H1 (cell line): ENCODE measurements at regions not wholly inside any gene's neighbourhood (a gene's known extent, or its start where the extent isn't known, plus 50 kb on each side); places are given as distances from the start of the nearest gene placed in this dataset.

Experiments used
- CTCF ChIA-PET: fragments of 300-600 bp; sonication (Branson Sonifier 250); formaldehyde crosslinking; loops from one replicate; lab custom pipeline; 2021; ENCODE audit not compliant: partially characterized antibody; lab: Charles Lee
- POLR2A ChIA-PET: fragments of 300-600 bp; sonication (Branson Sonifier 250); formaldehyde crosslinking; loops from one replicate; lab custom pipeline; 2021; ENCODE audit warnings: inconsistent platforms; ENCODE audit not compliant: partially characterized antibody; lab: Charles Lee
- DNase-seq, 2 experiments: peaks; one replicate each; pipeline versions ENCODE4 v3.0.0 to v3.0.0-alpha.2; 2010 to 2022; ENCODE audit warnings: low spot score in 2 of 2, low read depth in 1 of 2, mixed read lengths in 1 of 2
- FAIRE-seq: peaks from 2 replicates; lab custom pipeline; 2011; peaks lifted over from hg19 to GRCh38; lab: Jason Lieb, UNC
- H2AFZ ChIP-seq: 2 replicates; pipeline ENCODE4 v1.8.1; 2012; ENCODE audit warnings: low read length, inconsistent platforms
- H2AK5ac ChIP-seq: 2 replicates; pipeline ENCODE4 v1.6.1; 2013; ENCODE audit warnings: low read depth, low read length
- H2BK120ac ChIP-seq: replicated peaks from 2 replicates; pipeline ENCODE3; 2013; ENCODE audit warnings: low read depth, low read length, inconsistent platforms
- H2BK12ac ChIP-seq: 2 replicates; pipeline ENCODE4 v1.6.1; 2013; ENCODE audit warnings: low read depth, low read length
- H2BK15ac ChIP-seq: 2 replicates; pipeline ENCODE4 v1.6.1; 2013; ENCODE audit warnings: low read length
- H2BK20ac ChIP-seq: 2 replicates; pipeline ENCODE4 v1.6.1; 2013; ENCODE audit warnings: low read length
- H2BK5ac ChIP-seq: 2 replicates; pipeline ENCODE4 v1.6.1; 2013; ENCODE audit warnings: low read depth, low read length
- H3K14ac ChIP-seq: 2 replicates; pipeline ENCODE4 v1.6.1; 2013; ENCODE audit warnings: inconsistent platforms; ENCODE audit not compliant: insufficient read length
- H3K18ac ChIP-seq: 2 replicates; pipeline ENCODE4 v1.6.1; 2013; ENCODE audit warnings: low read length; ENCODE audit errors: extremely low read depth
- H3K23ac ChIP-seq: 2 replicates; pipeline ENCODE4 v1.6.1; 2013; ENCODE audit warnings: inconsistent platforms; ENCODE audit not compliant: insufficient read length
- H3K23me2 ChIP-seq: 2 replicates; pipeline ENCODE4 v1.6.1; 2013; ENCODE audit warnings: low read depth, low read length
- H3K27ac ChIP-seq: 2 replicates; pipeline ENCODE4 v1.6.1; 2011; ENCODE audit warnings: low read depth, low read length, inconsistent platforms
- H3K27me3 ChIP-seq, 4 experiments: replicated peaks in 1 of 4; 1 replicate in 1 of 4; 2 replicates in 3 of 4; pipeline versions ENCODE4 v1.6.1 to v1.8.1; 2011 to 2013; ENCODE audit warnings: low read length in 3 of 4, mild to moderate bottlenecking in 3 of 4, inconsistent platforms in 2 of 4, mixed read lengths in 2 of 4, moderate library complexity in 1 of 4; ENCODE audit not compliant: control insufficient read depth in 3 of 4, insufficient read depth in 3 of 4; ENCODE audit errors: extremely low read depth in 1 of 4
- H3K36me3 ChIP-seq, 4 experiments: 2 replicates each; pipeline versions ENCODE4 v1.6.1 to v1.8.1; 2011 to 2013; ENCODE audit warnings: mild to moderate bottlenecking in 4 of 4, low read length in 3 of 4, moderate library complexity in 2 of 4, control low read depth in 1 of 4, inconsistent platforms in 1 of 4; ENCODE audit not compliant: insufficient read depth in 4 of 4, control insufficient read depth in 2 of 4
- H3K4ac ChIP-seq: replicated peaks from 2 replicates; pipeline ENCODE3; 2013; ENCODE audit warnings: low read length, low read depth, mixed read lengths, inconsistent platforms; ENCODE audit not compliant: insufficient read length
- H3K4me1 ChIP-seq, 4 experiments: replicated peaks in 1 of 4; 1 replicate in 1 of 4; 2 replicates in 3 of 4; pipeline versions ENCODE4 v1.6.1 to v1.8.1; 2011 to 2013; ENCODE audit warnings: low read length in 3 of 4, inconsistent platforms in 2 of 4, mixed read lengths in 1 of 4; ENCODE audit not compliant: insufficient read depth in 4 of 4, control insufficient read depth in 3 of 4
- H3K4me2 ChIP-seq, 2 experiments: 2 replicates each; pipeline versions ENCODE4 v1.6.1 to v1.8.1; 2011 to 2013; ENCODE audit warnings: low read depth in 2 of 2, low read length in 2 of 2, control low read depth in 1 of 2, inconsistent platforms in 1 of 2, mild to moderate bottlenecking in 1 of 2; ENCODE audit not compliant: insufficient read depth in 1 of 2
- H3K4me3 ChIP-seq, 4 experiments: fragments of 200-600, 300-600 bp in 1 of 4; sonication (generic), shearing (Covaris generic), sonication (Bioruptor Twin) in 1 of 4; 2 replicates each; pipeline versions ENCODE4 v1.5.1 to v1.8.1; 2011 to 2016; ENCODE audit warnings: low read length in 4 of 4, low read depth in 3 of 4, control low read depth in 2 of 4, inconsistent platforms in 2 of 4, mild to moderate bottlenecking in 2 of 4, mixed read lengths in 1 of 4, moderate library complexity in 1 of 4; ENCODE audit not compliant: insufficient read depth in 2 of 4; ENCODE audit errors: extremely low read depth in 1 of 4
- H3K56ac ChIP-seq: replicated peaks from 2 replicates; pipeline ENCODE3; 2013; ENCODE audit warnings: low read depth, mild to moderate bottlenecking, mixed read lengths, low read length, inconsistent platforms; ENCODE audit not compliant: insufficient read length
- H3K79me1 ChIP-seq: 2 replicates; pipeline ENCODE4 v1.6.1; 2013; ENCODE audit warnings: low read depth, low read length, control low read depth
- H3K79me2 ChIP-seq, 2 experiments: 2 replicates each; pipeline versions ENCODE4 v1.6.1 to v1.8.1; 2012 to 2013; ENCODE audit warnings: low read length in 2 of 2, mild to moderate bottlenecking in 2 of 2, inconsistent platforms in 1 of 2; ENCODE audit not compliant: insufficient read depth in 2 of 2, control insufficient read depth in 1 of 2
- H3K9ac ChIP-seq, 4 experiments: replicated peaks in 1 of 4; 1 replicate in 1 of 4; 2 replicates in 3 of 4; pipeline versions ENCODE4 v1.6.1 to v1.8.1; 2011 to 2013; ENCODE audit warnings: low read depth in 3 of 4, low read length in 3 of 4, control low read depth in 2 of 4, mild to moderate bottlenecking in 2 of 4, moderate library complexity in 2 of 4, inconsistent platforms in 1 of 4; ENCODE audit errors: extremely low read depth in 1 of 4
- H3K9me3 ChIP-seq, 2 experiments: 2 replicates each; pipeline versions ENCODE4 v1.6.1 to v1.8.1; 2012 to 2013; ENCODE audit warnings: mild to moderate bottlenecking in 2 of 2, moderate library complexity in 2 of 2, control low read depth in 1 of 2, inconsistent platforms in 1 of 2, low read depth in 1 of 2, low read length in 1 of 2, mixed read lengths in 1 of 2; ENCODE audit not compliant: insufficient read depth in 2 of 2
- H4K20me1 ChIP-seq, 2 experiments: replicated peaks in 1 of 2; 2 replicates each; pipeline versions ENCODE3 to v1.8.1; 2011 to 2013; ENCODE audit warnings: inconsistent platforms in 2 of 2, low read length in 2 of 2, mild to moderate bottlenecking in 1 of 2; ENCODE audit not compliant: insufficient read depth in 2 of 2, control insufficient read depth in 1 of 2
- H4K5ac ChIP-seq: 2 replicates; pipeline ENCODE4 v1.6.1; 2013; ENCODE audit warnings: low read length, low read depth, mixed read lengths, inconsistent platforms; ENCODE audit not compliant: insufficient read length
- H4K8ac ChIP-seq: 2 replicates; pipeline ENCODE4 v1.8.0; 2013; ENCODE audit warnings: mild to moderate bottlenecking, moderate library complexity, low read length, inconsistent platforms; ENCODE audit not compliant: insufficient read depth; ENCODE audit errors: extremely low read depth
- H4K91ac ChIP-seq: replicated peaks from 2 replicates; pipeline ENCODE3; 2013; ENCODE audit warnings: low read length, mixed read lengths, inconsistent platforms; ENCODE audit not compliant: insufficient read length
- CBX5 ChIP-seq: fragments of 300-800, 300-1000 bp; sonication (generic); IDR thresholded peaks from 2 replicates; pipeline ENCODE4 v1.7.1; 2016; ENCODE audit warnings: antibody characterized with exemption, low read length, low read depth
- RNF2 ChIP-seq: fragments of 200-900, 300-1000 bp; sonication (generic); IDR thresholded peaks from 2 replicates; pipeline ENCODE4 v1.7.1; 2016; ENCODE audit warnings: borderline replicate concordance, low read depth, mild to moderate bottlenecking, antibody characterized with exemption, low read length; ENCODE audit not compliant: poor library complexity, severe bottlenecking; ENCODE audit errors: missing control alignments
- YY1 ChIP-seq: IDR thresholded peaks from 2 replicates; pipeline ENCODE4 v1.6.1; 2011; ENCODE audit warnings: low read depth, mild to moderate bottlenecking, low read length
- WGBS, 2 experiments: shearing (Covaris generic) in 1 of 2; methylation state at CpG; one replicate each; pipeline versions ENCODE4 v1.1.6 to v1.1.7; 2013 to 2015; ENCODE audit warnings: low lambda C conversion rate in 2 of 2, mixed read lengths in 2 of 2, inconsistent platforms in 1 of 2, low coverage in 1 of 2, missing lambda C conversion rate in 1 of 2; ENCODE audit not compliant: insufficient replicate concordance in 2 of 2, insufficient coverage in 1 of 2, insufficient read length in 1 of 2; ENCODE audit errors: extremely low coverage in 1 of 2, missing lambda C conversion rate in 1 of 2; 5-methylcytosine and 5-hydroxymethylcytosine counted together

DNA sequence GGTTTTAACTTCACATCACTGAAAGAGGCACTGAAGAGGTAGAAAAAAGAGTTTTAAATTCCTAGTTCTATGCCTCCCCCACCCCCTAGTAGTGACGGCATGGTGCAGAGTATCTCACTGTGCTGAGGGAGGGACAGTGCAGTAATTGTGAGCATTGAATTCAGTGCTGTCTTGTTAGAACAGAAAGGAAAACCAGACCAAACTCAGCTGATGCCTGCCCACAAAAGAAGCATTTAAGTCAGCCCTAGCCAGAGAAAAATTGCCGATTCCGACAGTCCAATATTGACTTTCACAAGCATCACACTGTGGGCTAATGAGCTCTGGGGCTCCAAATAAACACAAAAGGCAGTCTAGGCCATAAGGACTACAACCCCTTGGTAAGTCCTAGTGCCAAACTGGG, 417.7 kb downstream of the AR start:
- CTCF ChIA-PET, result interaction anchor here (0.6 kb wide), 1 partner anchor 1232 kb away, joined by 3 read pairs; no protein-coding TSS in a partner anchor
- 83% methylated on average over 3 of the region's 3 CpGs; no CpG with 5 or more reads in 1 of the 2 experiments for WGBS, 2 experiments
- TF ChIP-seq RNF2, result no peak
- no peak for TF ChIP-seq CBX5
- TF ChIP-seq YY1, result no peak

More for the DNA sequence above, 417.7 kb downstream of the AR start:
- no peak overlapping the region for H4K8ac ChIP-seq
- H2BK120ac ChIP-seq, result no peak overlapping the region
- no peaks in the 10 kb centered on the region for H3K79me2 ChIP-seq
- no peak overlapping the region for H4K5ac ChIP-seq
- H3K27ac ChIP-seq, result no peak overlapping the region
- no peak overlapping the region for H3K4me3 ChIP-seq
- H4K91ac ChIP-seq, result no peak overlapping the region
- no peaks in the 10 kb centered on the region for H3K23me2 ChIP-seq
- no peak for FAIRE-seq
- H2BK12ac ChIP-seq, result no peak overlapping the region
- no peaks in the 10 kb centered on the region for H3K27me3 ChIP-seq
- no peak overlapping the region for H3K4me2 ChIP-seq
- DNase-seq, result no peak
- H3K4me1 ChIP-seq, result peaks cover 0 to 2% (median 0%) of the 10 kb centered on the region in 4 experiments; a peak in 1 of 7 replicates
- H2AK5ac ChIP-seq, result no peak overlapping the region
- H2BK20ac ChIP-seq, result no peak overlapping the region
- H2AFZ ChIP-seq, result no peak overlapping the region
- H3K4ac ChIP-seq, result no peak overlapping the region
- H3K56ac ChIP-seq, result no peak overlapping the region
- no peaks in the 10 kb centered on the region for H3K9me3 ChIP-seq
- H3K9ac ChIP-seq, result no peak overlapping the region
- no peak overlapping the region for H3K18ac ChIP-seq
- H2BK5ac ChIP-seq, result no peak overlapping the region
- POLR2A ChIA-PET, result no interaction called here
- H3K23ac ChIP-seq, result no peak overlapping the region
- no peaks in the 10 kb centered on the region for H3K36me3 ChIP-seq
- no peak overlapping the region for H3K14ac ChIP-seq
- no peak overlapping the region for H2BK15ac ChIP-seq
- H4K20me1 ChIP-seq, result no peaks in the 10 kb centered on the region
- H3K79me1 ChIP-seq, result no peaks in the 10 kb centered on the region
